Skeletal muscle tissue (tissue), 3 donors: ENCODE measurements at regions not wholly inside any gene's neighbourhood (a gene's known extent, or its start where the extent isn't known, plus 50 kb on each side); places are given as distances from the start of the nearest gene placed in this dataset.
"Not testable (repeated sequence)": the region's sequence is repeated elsewhere in the genome, so short reads cannot be mapped to it uniquely, and the experiment has no call there.

Source experiments
- H3K27ac ChIP-seq: one replicate; pipeline ENCODE4 v1.7.0; 2013; ENCODE audit warnings: mild to moderate bottlenecking, low read depth, low read length, inconsistent platforms
- H3K27me3 ChIP-seq, 3 donors: one replicate each; pipeline ENCODE4 v1.7.0; 2013; ENCODE audit warnings: low read length in 3 of 3; ENCODE audit not compliant: control insufficient read depth in 3 of 3, insufficient read depth in 3 of 3
- H3K36me3 ChIP-seq, 3 donors: one replicate each; pipeline ENCODE4 v1.7.0; 2013; ENCODE audit warnings: low read length in 3 of 3; ENCODE audit not compliant: control insufficient read depth in 3 of 3, insufficient read depth in 3 of 3
- H3K4me1 ChIP-seq, 3 donors: one replicate each; pipeline ENCODE4 v1.7.0; 2013; ENCODE audit warnings: low read length in 3 of 3, mild to moderate bottlenecking in 3 of 3; ENCODE audit not compliant: control insufficient read depth in 3 of 3, insufficient read depth in 3 of 3
- H3K4me3 ChIP-seq, 3 donors: one replicate each; pipeline ENCODE4 v1.7.0; 2013; ENCODE audit warnings: low read length in 3 of 3
- H3K9ac ChIP-seq, 3 donors: one replicate each; pipeline ENCODE4 v1.7.0; 2013; ENCODE audit warnings: low read length in 3 of 3, mild to moderate bottlenecking in 3 of 3, moderate library complexity in 2 of 3, low read depth in 1 of 3
- H3K9me3 ChIP-seq, 3 donors: one replicate each; pipeline ENCODE4 v1.7.0; 2013; ENCODE audit warnings: low read length in 3 of 3; ENCODE audit not compliant: control insufficient read depth in 3 of 3
- donor health status: Osteomylitis.

DNA sequence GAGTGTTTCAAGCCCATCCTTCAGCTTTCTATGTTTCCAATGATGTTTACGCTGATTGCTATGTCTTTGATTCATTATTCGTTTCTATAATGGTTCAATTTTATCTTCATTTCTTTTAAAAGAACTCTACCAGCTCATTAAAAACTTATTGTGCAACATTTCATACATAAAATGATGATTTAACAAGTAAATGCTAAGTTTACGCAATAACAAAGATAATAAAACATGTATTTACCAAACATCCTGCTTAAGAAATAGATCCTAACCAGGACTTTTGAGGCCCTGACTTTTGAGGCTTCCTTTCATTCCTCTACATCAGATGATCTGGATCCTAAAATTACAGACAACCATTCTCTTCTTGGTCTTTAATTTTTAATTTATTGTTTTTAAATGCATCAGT, 86.5 kb upstream of the DLGAP1 start:
- H3K9ac ChIP-seq, result no peak overlapping the region
- no peaks in the 10 kb centered on the region for H3K36me3 ChIP-seq
- H3K27me3 ChIP-seq, result no peaks in the 10 kb centered on the region
- no peaks in the 10 kb centered on the region for H3K4me1 ChIP-seq
- H3K4me3 ChIP-seq, result no peak overlapping the region
- H3K9me3 ChIP-seq, result no peaks in the 10 kb centered on the region
- no peak overlapping the region for H3K27ac ChIP-seq

DNA sequence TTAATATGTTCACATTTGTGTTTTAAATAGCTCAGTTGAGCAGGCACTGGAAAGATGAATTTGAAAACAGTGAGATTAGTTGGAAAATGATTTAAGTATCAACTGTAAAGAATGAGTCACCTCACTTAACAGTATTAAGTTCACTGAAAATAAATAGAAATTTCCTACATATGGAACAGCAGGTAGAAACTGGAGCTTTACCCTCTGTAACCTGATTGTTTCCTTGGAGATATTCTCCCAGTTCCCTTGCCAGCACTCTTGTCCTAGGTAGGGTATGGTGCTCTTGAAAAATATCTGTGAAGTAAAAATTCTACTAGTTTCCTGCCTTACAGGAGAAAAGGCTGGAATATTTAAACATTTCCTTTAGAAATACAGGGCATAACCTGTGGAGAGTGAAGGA, 81.3 kb upstream of the DLGAP1 start:
- Histone ChIP-seq H3K27ac (no peak overlapping the region), H3K4me3 (no peak overlapping the region), H3K9me3 (peaks cover 0 to 2% (median 0%) of the 10 kb centered on the region in 3 donors), H3K27me3 (no peaks in the 10 kb centered on the region), H3K36me3 (no peaks in the 10 kb centered on the region), H3K9ac (no peak overlapping the region), H3K4me1 (no peaks in the 10 kb centered on the region)

DNA sequence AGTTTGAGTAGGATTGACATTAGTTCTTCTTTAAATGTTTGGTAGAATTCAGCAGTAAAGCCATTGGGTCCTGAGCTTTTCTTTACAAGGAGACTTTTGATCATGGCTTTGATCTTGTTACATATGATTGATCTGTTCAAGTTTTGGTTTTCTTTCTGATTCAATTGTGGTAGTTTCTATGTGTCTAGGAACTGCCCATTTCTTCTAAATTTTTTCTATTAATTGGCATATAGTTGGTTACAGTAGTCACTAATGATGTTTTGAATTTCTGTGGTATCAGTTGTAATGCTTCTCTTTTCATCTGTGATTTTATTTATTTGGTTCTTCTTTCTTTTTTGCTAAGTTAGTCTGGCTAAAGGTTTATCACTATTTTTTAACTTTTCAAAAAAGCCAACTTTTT, 73.3 kb upstream of the DLGAP1 start:
- H3K27me3 ChIP-seq, result no peaks in the 10 kb centered on the region
- no peaks in the 10 kb centered on the region for H3K36me3 ChIP-seq
- H3K4me3 ChIP-seq, result no peak overlapping the region
- H3K9ac ChIP-seq, result no peak overlapping the region
- H3K9me3 ChIP-seq, result no peaks in the 10 kb centered on the region
- no peaks in the 10 kb centered on the region for H3K4me1 ChIP-seq
- no peak overlapping the region for H3K27ac ChIP-seq

DNA sequence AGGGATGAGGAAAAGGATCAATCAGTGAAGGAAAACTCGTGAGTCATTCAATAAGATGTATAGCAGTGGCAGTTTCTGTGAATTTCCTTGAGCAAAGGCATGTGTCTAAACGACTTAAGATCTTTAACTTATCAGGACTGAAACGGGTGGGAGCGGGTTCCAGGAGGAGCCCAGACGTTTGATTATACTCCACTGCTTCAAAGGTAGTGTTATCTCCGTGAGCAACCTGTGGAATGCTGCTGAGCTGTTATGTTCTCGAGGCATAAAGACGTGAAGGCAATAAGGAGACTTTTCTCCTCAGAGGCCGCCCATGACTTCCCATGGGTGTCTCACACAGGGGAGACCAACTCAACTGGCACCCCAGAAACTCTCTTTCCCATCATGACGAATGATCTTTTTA, 72.7 kb upstream of the DLGAP1 start:
- not testable (repeated sequence) for H3K4me1 ChIP-seq, H3K27ac ChIP-seq, H3K4me3 ChIP-seq, H3K36me3 ChIP-seq, H3K27me3 ChIP-seq, H3K9me3 ChIP-seq, H3K9ac ChIP-seq

DNA sequence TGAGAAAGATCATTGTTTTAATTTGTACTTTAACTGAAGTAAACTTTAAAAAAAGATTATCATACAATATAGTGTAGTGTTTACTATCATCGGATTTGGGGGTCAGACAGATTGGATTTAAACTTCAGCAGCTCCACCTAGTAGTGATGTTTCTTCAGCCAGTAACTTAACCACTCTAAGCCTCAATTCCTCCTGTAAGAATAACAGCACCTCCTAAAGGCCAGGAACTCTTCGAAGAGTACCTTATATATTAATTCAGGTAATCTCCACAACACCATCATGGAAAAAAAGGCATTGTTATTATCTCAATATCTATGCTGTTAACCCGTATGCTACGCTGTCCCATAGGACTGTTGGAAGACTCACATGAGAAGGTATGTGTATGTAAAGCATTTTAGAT, 69.0 kb upstream of the DLGAP1 start:
- Histone ChIP-seq H3K36me3 (no peaks in the 10 kb centered on the region), H3K4me1 (no peaks in the 10 kb centered on the region), H3K9ac (no peak overlapping the region), H3K9me3 (no peaks in the 10 kb centered on the region), H3K27me3 (no peaks in the 10 kb centered on the region), H3K27ac (no peak overlapping the region), H3K4me3 (no peak overlapping the region)

DNA sequence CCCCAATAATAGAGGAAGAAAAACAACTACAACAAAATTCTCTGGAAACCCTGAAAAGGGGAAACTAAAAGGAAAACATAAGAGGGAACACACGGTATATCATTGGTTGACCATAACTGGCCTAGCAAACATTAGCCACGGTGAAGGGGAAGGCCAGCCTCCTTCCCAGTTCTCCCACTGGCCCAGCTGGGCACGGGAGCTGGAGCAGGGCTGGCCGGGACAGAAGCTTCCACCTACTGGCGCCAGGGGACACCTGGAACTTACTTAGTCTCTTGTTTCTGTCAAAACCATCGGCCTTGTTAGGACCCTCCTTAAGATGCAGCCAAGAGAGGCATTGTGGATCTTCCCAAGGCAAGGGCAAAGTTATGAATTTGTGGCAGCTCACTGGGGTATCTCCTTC, 56.1 kb upstream of the DLGAP1 start:
- H3K36me3 ChIP-seq, result no peaks in the 10 kb centered on the region
- H3K27me3 ChIP-seq, result no peaks in the 10 kb centered on the region
- no peaks in the 10 kb centered on the region for H3K9me3 ChIP-seq
- H3K9ac ChIP-seq, result no peak overlapping the region
- no peak overlapping the region for H3K4me3 ChIP-seq
- no peaks in the 10 kb centered on the region for H3K4me1 ChIP-seq
- H3K27ac ChIP-seq, result no peak overlapping the region

DNA sequence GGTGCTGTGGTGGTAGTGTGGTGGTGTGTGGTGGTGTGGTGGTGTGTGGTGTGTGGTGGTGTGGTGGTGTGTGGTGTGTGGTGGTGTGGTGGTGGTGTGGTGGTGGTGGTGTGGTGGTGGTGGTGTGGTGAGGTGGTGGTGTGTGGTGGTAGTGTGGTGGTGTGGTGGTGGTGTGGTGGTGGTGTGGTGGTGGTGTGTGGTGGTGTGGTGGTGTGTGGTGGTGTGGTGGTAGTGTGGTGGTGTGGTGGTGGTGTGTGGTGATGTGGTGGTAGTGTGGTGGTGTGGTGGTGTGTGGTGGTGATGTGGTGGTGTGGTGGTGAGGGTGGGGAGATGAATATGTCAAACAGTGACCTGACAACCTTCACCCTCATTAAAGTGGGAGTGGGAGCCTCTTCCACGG, 55.6 kb upstream of the DLGAP1 start:
- Histone ChIP-seq H3K4me3 (no peak overlapping the region), H3K27ac (no peak overlapping the region), H3K9ac (no peak overlapping the region), H3K4me1 (no peaks in the 10 kb centered on the region), H3K36me3 (no peaks in the 10 kb centered on the region), H3K27me3 (no peaks in the 10 kb centered on the region), H3K9me3 (no peaks in the 10 kb centered on the region)

DNA sequence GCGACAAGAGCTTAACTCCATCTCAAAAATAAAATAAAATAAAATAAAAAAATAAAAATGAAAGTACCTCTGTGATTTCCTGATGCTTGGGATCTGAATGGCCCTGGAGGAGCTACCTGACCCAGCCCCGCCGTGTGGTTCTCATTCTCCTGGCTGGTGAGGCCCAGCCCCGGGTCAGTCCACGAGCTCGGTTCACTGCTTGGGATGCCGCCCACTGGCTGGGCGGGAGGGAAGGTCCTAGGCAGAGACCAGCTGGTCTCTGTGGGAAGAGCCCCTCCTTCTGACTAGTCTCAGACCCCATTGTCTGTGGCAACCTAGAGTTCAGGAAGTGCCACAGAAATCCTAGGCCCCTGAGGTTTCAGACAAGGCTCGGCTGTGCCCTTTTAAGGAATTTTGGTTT, 55.1 kb upstream of the DLGAP1 start:
- H3K27me3 ChIP-seq, result no peaks in the 10 kb centered on the region
- no peak overlapping the region for H3K9ac ChIP-seq
- H3K4me1 ChIP-seq, result no peaks in the 10 kb centered on the region
- no peak overlapping the region for H3K27ac ChIP-seq
- no peak overlapping the region for H3K4me3 ChIP-seq
- no peaks in the 10 kb centered on the region for H3K9me3 ChIP-seq
- H3K36me3 ChIP-seq, result no peaks in the 10 kb centered on the region
